NB4 (cell line): ENCODE measurements at regions not wholly inside any gene's neighbourhood (a gene's known extent, or its start where the extent isn't known, plus 50 kb on each side); places are given as distances from the start of the nearest gene placed in this dataset.

ENCODE experiments used
- DNase-seq: peaks from one replicate; pipeline ENCODE4 v3.0.0; 2010; ENCODE audit warnings: low read depth
- H3K4me3 ChIP-seq: one replicate; pipeline ENCODE4 v1.5.1; 2011; ENCODE audit warnings: mild to moderate bottlenecking, low read depth, low read length, moderate library complexity
- MYC ChIP-seq: IDR thresholded peaks from 2 replicates; pipeline ENCODE4 v1.6.1; 2011; ENCODE audit warnings: low read depth, low read length
- POLR2A ChIP-seq: IDR thresholded peaks from 2 replicates; pipeline ENCODE4 v1.6.1; 2011; ENCODE audit warnings: mild to moderate bottlenecking; ENCODE audit not compliant: insufficient read length; ENCODE audit errors: extremely low read depth
- TF ChIP-seq, protein P1 (sequence below): IDR thresholded peaks from one replicate; pipeline ENCODE4 v1.5.1; 2012; ENCODE audit warnings: low read depth, low read length
- TF ChIP-seq, protein P2 (sequence below): IDR thresholded peaks from 2 replicates; pipeline ENCODE4 v1.6.1; 2011; ENCODE audit warnings: low read depth, low read length

DNA sequence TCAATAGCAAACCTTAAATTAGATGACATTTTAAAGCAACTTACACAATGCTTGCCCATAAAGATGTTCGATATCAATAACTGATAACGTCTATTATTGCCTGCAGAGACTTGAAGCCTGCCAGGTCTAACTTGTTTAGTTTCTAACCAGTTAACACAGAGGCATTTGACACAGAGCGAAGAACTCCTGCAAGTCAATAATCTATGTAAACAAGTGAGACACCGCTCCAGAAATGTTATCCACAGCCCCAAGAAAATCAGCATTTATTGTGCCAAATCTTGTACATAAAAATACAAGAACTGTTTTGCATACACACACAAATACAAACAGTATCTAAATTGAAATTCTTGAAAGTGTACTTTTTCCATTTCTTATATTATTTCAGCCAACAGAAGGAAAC, 236.0 kb upstream of the DIO3 start:
- no peak for DNase-seq
- no peak overlapping the region for H3K4me3 ChIP-seq
- TF ChIP-seq, protein P1, sequence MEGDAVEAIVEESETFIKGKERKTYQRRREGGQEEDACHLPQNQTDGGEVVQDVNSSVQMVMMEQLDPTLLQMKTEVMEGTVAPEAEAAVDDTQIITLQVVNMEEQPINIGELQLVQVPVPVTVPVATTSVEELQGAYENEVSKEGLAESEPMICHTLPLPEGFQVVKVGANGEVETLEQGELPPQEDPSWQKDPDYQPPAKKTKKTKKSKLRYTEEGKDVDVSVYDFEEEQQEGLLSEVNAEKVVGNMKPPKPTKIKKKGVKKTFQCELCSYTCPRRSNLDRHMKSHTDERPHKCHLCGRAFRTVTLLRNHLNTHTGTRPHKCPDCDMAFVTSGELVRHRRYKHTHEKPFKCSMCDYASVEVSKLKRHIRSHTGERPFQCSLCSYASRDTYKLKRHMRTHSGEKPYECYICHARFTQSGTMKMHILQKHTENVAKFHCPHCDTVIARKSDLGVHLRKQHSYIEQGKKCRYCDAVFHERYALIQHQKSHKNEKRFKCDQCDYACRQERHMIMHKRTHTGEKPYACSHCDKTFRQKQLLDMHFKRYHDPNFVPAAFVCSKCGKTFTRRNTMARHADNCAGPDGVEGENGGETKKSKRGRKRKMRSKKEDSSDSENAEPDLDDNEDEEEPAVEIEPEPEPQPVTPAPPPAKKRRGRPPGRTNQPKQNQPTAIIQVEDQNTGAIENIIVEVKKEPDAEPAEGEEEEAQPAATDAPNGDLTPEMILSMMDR = no peak
- TF ChIP-seq POLR2A (no peak), MYC (no peak)
- TF ChIP-seq, protein P2, sequence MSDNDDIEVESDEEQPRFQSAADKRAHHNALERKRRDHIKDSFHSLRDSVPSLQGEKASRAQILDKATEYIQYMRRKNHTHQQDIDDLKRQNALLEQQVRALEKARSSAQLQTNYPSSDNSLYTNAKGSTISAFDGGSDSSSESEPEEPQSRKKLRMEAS = no peak

DNA sequence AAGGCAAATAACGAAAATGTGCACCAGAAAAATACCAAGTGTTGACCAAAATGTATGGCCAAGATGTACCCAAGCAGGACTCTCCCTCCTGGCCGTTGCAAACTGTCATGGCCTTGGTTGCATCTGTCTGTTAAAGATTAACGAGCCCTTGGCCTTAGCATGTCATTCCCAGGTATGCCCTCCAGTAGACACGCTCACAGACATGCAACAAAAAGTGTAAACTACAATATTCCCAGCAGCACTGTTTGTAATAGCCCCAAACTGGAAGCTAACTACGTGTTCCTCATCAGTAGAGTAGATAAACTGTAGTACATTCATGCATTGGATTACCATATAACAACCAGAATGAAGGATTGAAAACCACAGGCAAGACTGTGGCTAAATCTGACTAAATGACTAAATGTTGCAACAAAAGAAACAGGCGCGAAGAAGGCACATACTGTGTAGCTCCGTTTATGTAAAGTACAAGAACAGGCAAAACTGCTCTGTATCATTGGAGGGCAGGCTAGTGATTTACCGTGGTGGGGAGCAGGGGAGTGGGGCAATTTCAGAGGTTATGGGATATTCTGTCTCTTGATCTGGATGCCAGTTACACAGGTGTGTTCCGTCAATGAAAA, 232.8 kb upstream of the DIO3 start:
- no peak for DNase-seq
- H3K4me3 ChIP-seq = no peak overlapping the region
- TF ChIP-seq, protein P1 = no peak
- TF ChIP-seq POLR2A (no peak), MYC (no peak)
- TF ChIP-seq, protein P2 = no peak

DNA sequence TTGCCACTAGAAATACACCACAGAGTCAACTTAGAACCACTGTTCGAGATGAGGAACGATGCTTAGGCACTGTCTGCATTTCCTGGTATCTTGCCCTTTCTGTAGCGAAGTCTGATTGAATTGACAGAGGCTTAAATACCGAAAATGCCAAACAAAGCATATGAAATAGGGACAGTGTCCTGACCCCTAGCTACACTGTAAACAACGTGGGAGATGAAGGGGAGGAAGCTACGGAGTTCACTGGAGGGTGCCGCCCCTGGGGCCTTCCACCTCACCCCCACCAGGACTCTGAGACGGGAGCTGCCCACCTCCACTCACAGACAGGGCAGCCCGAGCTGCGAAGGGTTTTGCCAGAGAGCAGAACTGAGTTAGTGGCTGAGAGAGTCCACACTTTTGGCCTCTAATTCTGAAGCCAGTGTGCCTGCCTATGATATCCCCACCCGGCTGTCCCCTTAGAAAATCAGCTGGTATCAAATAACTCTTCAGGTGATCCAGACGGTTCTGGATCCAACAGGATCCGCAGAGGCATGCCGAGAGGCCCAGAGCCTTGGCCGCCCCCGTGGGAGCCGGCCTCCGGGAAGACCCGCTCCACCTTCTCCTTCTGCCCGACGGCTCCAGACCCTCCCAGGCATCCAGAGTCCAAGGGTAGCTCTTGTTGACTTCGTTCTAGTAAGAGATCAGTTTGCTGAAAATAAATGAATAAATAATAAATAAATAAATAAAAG, 230.7 kb upstream of the DIO3 start:
- no peak for DNase-seq
- H3K4me3 ChIP-seq = no peak overlapping the region
- TF ChIP-seq, protein P1 = no peak
- no peak for TF ChIP-seq MYC
- TF ChIP-seq POLR2A = no peak
- TF ChIP-seq, protein P2 = no peak

DNA sequence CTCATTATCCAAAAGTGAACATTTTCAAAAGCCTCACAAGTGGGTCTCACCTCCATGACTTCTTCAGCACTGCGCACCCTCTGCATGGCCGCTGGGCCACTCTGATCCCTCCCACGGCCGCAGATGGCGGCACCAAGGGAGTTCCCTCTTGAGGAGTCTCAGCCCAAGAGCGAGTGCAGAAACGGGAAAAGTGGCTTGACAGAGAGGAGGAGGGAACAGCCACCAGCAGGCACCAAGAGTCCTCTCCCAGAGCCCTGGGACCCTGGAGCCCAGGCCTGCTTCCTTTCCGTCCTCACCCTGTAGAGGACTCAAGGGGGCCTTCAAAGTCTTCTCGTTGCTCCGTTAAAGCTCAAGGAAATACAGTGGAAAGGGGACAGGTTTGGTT, 230.2 kb upstream of the DIO3 start:
- TF ChIP-seq, protein P2 = no peak
- TF ChIP-seq MYC (no peak), POLR2A (no peak)
- TF ChIP-seq, protein P1 = no peak
- no peak for DNase-seq
- no peak overlapping the region for H3K4me3 ChIP-seq

DNA sequence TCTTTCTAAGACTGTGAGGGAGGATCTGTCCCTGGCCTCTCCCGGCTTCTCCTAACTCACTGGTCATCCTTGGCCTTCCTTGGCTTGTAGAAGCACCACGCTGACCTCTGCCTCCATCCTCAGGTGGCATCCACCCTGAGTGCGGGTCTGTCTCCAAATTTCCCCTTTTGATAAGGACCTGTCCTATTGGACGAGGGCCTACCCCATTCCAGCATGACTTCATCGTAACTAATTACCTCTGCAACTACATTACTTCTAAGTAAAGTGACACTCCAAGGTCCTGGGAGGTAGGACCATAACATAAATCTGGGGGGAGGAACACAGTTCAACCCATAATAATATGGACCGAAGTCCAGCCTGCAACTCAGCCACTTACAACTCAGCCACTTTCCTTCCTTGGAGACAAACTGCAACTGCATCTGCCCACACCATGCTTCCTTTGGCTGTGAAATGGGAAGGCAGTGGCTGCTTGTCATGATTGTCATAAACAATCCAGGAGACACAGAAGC, 229.6 kb upstream of the DIO3 start:
- DNase-seq = no peak
- H3K4me3 ChIP-seq = no peak overlapping the region
- TF ChIP-seq, protein P1 = no peak
- TF ChIP-seq MYC (no peak), POLR2A (no peak)
- TF ChIP-seq, protein P2 = no peak
